ENCODE measurements at regions not wholly inside any gene's neighbourhood (a gene's known extent, or its start where the extent isn't known, plus 50 kb on each side); places are given as distances from the start of the nearest gene placed in this dataset.

GRCh38 chr1:221847676-221848075 is 105.8 kb upstream of the DUSP10 start:
- no peak for TF ChIP-seq OSR2 (tag by site-specific recombination; IDR thresholded peaks at IDR 0.05)
- TF ChIP-seq CTCF (tag by site-specific recombination; IDR thresholded peaks at IDR 0.05) = no peak
- no peak for TF ChIP-seq ZNF274 (IDR thresholded peaks at IDR 0.05; ENCODE audit: low read length)
- TF ChIP-seq ZNF274 (tag by site-specific recombination; IDR thresholded peaks at IDR 0.05; ENCODE audit: borderline replicate concordance) = no peak

Measured in HEK293 (cell line).